BE2C (cell line): ENCODE measurements at regions not wholly inside any gene's neighbourhood (a gene's known extent, or its start where the extent isn't known, plus 50 kb on each side); places are given as distances from the start of the nearest gene placed in this dataset.
"Not testable (repeated sequence)": the region's sequence is repeated elsewhere in the genome, so short reads cannot be mapped to it uniquely, and the experiment has no call there.

Experiments used
- DNase-seq: peaks from one replicate; pipeline ENCODE4 v3.0.0-alpha.2; 2020
- H3K27me3 ChIP-seq: fragments of 250-450 bp; sonication (Bioruptor Pico); 2 replicates; pipeline ENCODE4 v1.5.1; 2020; ENCODE audit warnings: mild to moderate bottlenecking
- H3K36me3 ChIP-seq: fragments of 250-450 bp; sonication (Bioruptor Pico); 2 replicates; pipeline ENCODE4 v1.5.1; 2020; ENCODE audit warnings: mild to moderate bottlenecking
- H3K4me1 ChIP-seq: fragments of 250-450 bp; sonication (Bioruptor Pico); 2 replicates; pipeline ENCODE4 v1.5.1; 2020
- H3K4me3 ChIP-seq: 2 replicates; pipeline ENCODE4 v1.5.1; 2011; ENCODE audit warnings: low read depth, low read length
- H3K9me3 ChIP-seq: fragments of 250-450 bp; sonication (Bioruptor Pico); 2 replicates; pipeline ENCODE4 v1.5.1; 2020
- TF ChIP-seq, protein P1 (sequence below): IDR thresholded peaks from 2 replicates; pipeline ENCODE4 v1.5.1; 2012; ENCODE audit warnings: mild to moderate bottlenecking, low read depth, low read length

DNA sequence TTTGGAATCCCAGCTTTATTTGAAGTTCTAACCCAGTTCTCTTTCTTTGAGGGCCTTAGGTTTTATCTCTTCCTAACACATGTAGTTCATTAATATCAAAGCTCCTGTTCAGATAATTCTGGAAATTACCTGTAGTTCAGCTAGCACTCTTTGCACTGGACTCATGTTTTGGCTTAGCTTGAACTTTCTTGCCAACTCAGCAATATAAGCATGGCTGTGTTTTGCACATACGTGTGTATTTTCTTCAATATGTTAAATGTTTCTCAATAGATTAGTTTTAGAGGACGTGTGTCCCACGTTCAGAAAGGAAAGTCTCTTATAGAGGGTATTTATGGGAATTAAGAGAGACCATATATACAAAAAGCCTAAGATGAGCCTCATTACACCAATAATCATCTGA, 271.8 kb upstream of the USP25 start:
- Histone ChIP-seq H3K4me3 (no peak overlapping the region), H3K4me1 (no peaks in the 10 kb centered on the region), H3K9me3 (no peaks in the 10 kb centered on the region), H3K36me3 (no peaks in the 10 kb centered on the region), H3K27me3 (no peaks in the 10 kb centered on the region)
- DNase-seq, result no peak
- TF ChIP-seq, protein P1, sequence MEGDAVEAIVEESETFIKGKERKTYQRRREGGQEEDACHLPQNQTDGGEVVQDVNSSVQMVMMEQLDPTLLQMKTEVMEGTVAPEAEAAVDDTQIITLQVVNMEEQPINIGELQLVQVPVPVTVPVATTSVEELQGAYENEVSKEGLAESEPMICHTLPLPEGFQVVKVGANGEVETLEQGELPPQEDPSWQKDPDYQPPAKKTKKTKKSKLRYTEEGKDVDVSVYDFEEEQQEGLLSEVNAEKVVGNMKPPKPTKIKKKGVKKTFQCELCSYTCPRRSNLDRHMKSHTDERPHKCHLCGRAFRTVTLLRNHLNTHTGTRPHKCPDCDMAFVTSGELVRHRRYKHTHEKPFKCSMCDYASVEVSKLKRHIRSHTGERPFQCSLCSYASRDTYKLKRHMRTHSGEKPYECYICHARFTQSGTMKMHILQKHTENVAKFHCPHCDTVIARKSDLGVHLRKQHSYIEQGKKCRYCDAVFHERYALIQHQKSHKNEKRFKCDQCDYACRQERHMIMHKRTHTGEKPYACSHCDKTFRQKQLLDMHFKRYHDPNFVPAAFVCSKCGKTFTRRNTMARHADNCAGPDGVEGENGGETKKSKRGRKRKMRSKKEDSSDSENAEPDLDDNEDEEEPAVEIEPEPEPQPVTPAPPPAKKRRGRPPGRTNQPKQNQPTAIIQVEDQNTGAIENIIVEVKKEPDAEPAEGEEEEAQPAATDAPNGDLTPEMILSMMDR, result no peak

DNA sequence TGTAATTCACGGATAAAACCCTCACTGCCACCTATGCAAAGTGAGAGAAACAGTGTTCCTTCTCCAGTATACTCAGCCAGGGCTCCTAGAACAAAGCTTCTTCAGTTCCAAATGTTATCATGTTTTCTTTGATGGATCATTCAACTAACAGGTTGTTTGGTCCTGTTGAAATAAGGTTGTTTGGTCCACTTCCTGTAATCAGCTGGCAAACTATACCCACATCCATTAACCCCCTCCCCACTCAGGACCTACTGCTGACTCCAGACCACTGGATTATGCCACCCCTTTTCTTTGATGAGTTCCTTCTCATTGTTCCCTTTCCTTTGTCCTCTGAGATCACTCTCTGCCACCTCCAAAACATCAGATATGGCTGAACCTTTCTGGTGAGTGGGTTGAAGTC, 267.7 kb upstream of the USP25 start:
- DNase-seq, result no peak
- Histone ChIP-seq H3K4me1 (peaks cover 3% of the 10 kb centered on the region), H3K4me3 (no peak overlapping the region), H3K27me3 (no peaks in the 10 kb centered on the region), H3K9me3 (no peaks in the 10 kb centered on the region), H3K36me3 (no peaks in the 10 kb centered on the region)
- TF ChIP-seq, protein P1, result no peak

DNA sequence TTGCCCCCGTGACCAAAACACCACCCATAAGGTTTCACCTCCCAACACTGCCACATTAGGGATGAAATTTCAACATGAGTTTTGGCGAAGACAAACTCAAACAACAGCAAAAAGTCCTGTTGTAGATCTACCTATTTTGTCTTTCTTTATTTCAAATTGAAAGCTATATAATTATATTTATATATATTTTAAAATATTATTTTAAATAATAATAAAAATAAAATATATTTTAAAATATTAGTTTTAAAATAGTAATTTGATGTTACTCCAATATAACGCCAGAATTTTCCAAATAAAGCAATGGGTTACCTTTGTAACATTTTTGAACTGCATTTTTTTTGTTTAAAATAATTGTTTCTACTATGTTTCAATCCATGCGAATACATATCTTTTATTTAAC, 263.5 kb upstream of the USP25 start:
- no peaks in the 10 kb centered on the region for H3K27me3 ChIP-seq
- DNase-seq, result no peak
- no peaks in the 10 kb centered on the region for H3K36me3 ChIP-seq
- H3K4me1 ChIP-seq, result peaks cover 5% of the 10 kb centered on the region
- H3K4me3 ChIP-seq, result no peak overlapping the region
- no peaks in the 10 kb centered on the region for H3K9me3 ChIP-seq
- TF ChIP-seq, protein P1, result no peak

DNA sequence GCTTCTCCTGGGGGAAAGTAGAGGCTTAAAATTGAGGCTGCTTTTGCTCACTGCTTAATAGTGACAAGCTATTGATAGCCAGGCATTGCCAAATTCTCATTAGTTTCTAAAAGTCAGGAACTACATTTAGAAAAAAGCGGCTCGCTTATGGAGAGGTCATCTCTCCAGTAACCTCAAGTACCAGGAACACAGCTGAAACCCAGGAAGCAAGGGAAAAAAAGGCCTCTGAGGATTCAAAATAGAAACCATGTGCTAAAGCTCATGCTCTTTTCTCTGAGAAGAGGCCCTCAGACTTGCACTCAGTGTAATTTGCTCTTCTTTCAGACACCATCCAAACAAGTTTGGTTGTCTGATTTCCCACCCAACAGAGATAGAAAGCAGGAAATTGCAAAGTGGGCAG, 261.4 kb upstream of the USP25 start:
- no peak for DNase-seq
- no peaks in the 10 kb centered on the region for H3K36me3 ChIP-seq
- peaks cover 5% of the 10 kb centered on the region for H3K4me1 ChIP-seq
- H3K4me3 ChIP-seq, result no peak overlapping the region
- H3K9me3 ChIP-seq, result no peaks in the 10 kb centered on the region
- no peaks in the 10 kb centered on the region for H3K27me3 ChIP-seq
- TF ChIP-seq, protein P1, result no peak

DNA sequence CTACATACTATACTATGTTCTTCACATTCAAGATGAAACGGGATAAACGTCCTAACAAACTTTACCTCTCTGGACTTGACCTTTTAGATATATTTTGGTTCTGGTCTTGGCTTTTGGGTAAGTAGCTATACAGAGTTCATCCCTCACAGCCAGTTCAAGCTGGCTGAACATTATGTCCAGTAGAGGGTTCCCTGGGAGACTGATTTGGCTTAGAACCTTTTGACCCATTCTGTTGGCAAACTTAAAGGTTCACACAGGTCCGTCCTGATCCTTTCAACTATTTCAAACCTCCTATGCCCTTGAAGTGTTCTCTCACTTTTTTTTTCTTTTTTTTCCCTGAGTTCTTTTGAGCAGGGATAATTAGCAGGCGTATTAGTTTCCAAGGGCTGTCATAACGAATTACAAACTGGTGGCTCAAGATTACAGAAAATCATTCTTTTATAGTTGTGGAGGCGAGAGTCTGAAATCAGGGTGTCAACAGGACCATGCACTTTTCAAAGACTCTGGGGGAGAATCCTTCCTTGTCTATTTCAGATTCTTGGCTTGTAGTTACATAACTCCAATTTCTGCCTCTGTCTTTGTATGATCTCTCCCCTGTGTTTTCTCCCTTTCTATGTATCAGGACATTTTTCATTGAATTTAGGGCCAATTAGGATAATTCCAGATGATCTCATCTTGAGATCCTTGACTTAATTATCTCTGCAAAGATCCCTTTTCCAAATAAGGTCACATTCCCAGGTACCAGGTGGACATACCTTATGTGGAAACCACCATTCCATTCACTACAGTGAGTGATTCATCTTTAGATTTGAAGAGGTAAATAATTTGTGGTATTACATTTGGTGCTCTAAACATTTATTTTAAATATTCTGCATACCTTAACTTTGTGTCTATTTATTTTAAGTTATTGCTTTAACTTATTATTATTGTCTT, 257.4 kb upstream of the USP25 start:
- Histone ChIP-seq H3K36me3 (no peaks in the 10 kb centered on the region), H3K4me3 (no peak overlapping the region), H3K27me3 (no peaks in the 10 kb centered on the region), H3K4me1 (no peaks in the 10 kb centered on the region), H3K9me3 (no peaks in the 10 kb centered on the region)
- no peak for DNase-seq
- TF ChIP-seq, protein P1, result no peak

DNA sequence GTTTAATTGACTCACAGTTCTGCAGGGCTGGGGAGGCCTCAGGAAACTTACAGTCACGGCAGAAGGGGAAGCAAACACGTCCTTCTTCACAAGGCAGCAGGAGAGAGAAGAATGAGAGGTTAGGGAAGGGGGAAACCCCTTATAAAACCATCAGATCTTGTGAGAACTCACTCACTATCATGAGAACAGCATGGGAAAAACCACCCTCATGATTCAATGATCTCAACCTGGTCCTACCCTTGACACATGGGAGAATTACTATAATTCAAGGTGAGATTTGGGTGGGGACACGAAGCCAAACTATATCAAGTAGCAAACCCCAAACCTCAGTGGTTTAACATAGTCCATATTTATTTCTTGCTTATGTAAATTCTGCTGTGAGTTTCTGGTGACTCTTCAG, 252.0 kb upstream of the USP25 start:
- not testable (repeated sequence) for H3K4me1 ChIP-seq, H3K9me3 ChIP-seq, H3K36me3 ChIP-seq, H3K4me3 ChIP-seq, H3K27me3 ChIP-seq, DNase-seq
